Superior temporal gyrus (tissue), 1 donor: ENCODE measurements at regions not wholly inside any gene's neighbourhood (a gene's known extent, or its start where the extent isn't known, plus 50 kb on each side); places are given as distances from the start of the nearest gene placed in this dataset.
"Not testable (repeated sequence)": the region's sequence is repeated elsewhere in the genome, so short reads cannot be mapped to it uniquely, and the experiment has no call there.

Source experiments
- DNase-seq: peaks from one replicate; pipeline ENCODE4 v3.0.0-alpha.2; 2016; ENCODE audit errors: extremely low spot score

- no peak for DNase-seq
These were observed 160.1 kb downstream of the SUDS3 start for GRCh38 chr12:118536306-118536906.

DNA sequence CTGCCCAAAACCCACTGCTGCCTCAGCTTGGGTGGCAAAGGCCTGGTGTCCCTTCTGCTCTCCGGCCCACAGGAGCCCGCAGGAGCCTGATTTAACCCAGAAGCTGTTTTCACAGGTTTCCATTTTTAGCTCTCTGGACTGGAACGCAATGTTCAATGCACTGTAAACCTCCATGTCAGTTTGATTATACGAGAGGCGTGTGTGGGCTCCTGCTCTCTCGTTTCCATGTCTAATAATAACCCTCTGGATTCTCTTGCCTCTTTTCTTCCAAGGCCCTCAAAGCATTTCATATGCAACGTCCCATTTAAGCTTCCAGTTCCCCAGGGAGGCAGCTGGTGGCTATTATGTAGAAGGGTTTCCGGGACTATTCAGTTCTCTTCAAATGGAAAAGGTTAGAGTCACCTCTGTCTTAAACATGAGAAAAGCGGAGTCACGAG, 161.1 kb downstream of the SUDS3 start:
- peak; percentile 75 for DNase-seq

DNA sequence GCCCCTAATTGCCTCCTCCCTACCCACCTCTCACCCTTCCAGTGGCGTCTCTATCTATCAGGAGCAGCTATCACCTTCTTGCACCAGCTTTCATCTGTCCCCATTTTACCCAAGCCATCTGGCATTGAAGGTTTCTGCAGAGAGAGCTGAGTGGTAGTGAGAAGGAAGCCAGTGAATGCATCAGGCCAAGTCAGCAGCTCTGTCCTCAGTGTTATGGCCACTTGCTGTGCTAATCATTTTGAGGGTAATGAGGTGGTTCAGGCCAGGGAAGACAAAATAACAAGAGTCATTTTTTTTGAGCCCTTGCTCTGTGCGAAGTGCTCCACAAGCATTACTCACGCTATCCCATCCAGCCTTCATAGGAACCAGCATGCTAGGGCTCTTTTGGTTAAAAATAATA, 164.7 kb downstream of the SUDS3 start:
- no peak for DNase-seq

DNA sequence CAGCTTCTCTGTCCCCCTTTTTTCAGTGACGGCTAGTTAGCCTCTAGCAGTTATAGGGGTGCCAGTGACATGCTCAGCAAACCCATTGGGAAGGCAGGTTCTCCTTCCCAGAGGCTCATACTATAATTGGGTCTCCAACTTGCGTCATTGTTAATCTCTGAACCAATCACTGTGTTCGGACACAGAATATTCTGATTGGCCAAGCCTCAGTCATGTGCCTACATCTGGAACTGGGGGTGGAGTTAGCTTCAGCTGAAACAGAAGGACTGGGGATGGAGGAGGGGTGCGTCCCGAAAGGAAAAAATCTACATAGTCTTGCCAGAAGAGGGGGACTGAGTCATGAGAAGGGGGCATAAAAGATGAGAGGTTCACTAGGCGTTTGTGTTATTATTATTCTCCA, 165.6 kb downstream of the SUDS3 start:
- DNase-seq, result no peak

DNA sequence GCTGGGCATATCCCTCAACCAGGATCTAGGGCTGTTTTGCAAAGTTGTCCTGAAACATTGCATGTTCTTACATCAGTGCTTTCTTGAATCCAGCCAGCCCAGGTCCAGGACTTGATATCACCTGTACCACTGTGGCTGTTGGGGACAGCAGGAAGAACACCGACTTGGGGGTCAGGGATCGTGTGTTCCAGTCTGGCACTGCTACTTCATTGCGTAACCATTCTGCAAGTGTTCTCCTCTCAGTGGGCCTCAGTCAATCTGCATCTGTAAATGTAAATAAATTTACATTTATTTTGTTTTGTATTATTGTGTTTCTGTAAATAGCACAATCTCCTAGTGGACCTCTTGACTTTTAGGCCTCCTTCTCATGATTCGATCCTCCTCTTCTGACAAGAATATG, 167.3 kb downstream of the SUDS3 start:
- no peak for DNase-seq

GRCh38 chr12:118544569-118544968, 168.2 kb downstream of the SUDS3 start:
- no peak for DNase-seq

DNA sequence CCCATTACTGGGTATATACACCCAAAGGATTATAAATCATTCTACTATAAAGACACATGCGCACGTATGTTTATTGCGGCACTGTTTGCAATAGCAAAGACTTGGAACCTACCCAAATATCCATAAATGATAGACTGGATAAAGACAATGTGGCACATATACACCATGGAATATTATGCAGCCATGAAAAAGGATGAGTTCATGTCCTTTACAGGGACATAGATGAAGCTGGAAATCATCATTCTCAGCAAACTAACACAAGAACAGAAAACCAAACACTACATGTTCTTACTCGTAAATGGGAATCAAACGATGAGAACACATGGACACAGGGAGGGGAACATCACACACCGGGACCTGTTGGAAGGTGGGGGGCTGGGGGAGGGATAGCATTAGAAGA, 171.3 kb downstream of the SUDS3 start:
- not testable (repeated sequence) for DNase-seq

GRCh38 chr12:118548887-118549509, 172.6 kb downstream of the SUDS3 start:
- DNase-seq, result no peak

GRCh38 chr12:118549510-118549980, 173.2 kb downstream of the SUDS3 start:
- DNase-seq, result no peak

DNA sequence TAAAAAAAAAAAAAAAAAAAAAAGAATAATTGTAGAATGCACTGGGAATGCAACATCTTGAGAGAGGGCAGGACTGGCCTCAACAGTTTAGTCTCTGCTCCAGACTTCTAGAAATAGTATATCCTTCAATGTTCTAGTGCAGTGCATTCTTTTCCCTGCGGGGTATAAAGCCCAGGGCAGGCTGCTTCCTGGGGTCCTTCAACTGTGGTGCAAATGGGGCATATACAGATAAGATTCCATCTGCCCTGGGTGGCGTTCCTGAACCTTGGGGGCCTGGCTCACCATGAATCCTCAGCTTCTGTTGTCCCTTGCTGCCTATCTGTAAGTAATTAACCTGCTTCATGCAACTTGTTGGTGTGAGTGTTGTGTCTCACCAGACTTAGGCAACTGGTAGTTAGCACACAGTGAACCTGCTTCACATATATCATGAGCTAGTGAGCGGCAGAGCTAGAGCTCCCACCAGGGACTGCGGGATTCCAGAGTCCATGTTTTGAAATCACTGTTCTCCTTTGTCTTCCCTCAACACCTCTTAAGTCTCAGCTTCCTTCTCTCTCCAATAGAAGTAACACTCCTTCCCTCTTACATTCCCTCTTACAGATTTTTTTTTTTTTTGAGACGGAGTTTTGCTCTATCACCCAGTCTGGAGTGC, 177.6 kb downstream of the SUDS3 start:
- no peak for DNase-seq

- DNase-seq, result no peak
These were observed 182.6 kb downstream of the SUDS3 start for GRCh38 chr12:118558941-118559340.

DNA sequence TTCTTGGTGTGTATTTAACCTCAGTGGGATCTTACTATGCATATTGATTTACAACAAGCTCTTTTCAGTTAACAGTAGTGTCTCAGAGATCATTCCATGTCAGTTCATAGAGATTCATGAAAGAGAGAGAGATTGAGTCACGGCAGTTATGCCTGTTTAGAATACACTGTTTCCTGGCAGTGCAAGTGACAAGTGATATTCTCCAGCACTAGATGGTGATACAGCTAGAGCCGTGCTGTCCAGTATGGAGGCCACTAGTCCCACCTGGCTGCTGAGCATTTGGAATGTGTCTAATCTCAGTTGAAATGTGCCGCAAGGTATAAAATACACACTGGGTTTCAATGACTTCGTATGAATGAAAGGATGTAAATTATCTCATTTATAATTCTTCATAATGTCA, 184.4 kb downstream of the SUDS3 start:
- DNase-seq, result no peak

DNA sequence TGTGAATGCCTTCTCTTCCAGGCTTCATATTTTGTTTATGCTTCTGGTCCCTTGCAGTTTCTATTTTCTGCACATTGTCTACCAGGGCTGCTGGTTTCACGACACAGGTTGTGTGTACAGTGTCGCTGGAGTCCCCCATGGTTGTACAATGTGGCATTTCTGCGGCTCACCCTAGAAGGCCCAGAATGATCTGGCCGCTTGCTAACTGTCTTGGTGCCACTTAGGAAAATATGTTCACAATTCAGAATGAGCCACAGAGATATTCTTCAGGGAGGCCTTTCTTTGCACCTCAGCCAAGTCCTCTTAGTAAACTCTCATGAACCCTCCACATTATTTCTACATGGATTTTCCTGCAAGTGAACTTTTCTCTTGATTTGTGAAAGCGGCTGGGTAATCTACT, 195.4 kb downstream of the SUDS3 start:
- no peak for DNase-seq

DNA sequence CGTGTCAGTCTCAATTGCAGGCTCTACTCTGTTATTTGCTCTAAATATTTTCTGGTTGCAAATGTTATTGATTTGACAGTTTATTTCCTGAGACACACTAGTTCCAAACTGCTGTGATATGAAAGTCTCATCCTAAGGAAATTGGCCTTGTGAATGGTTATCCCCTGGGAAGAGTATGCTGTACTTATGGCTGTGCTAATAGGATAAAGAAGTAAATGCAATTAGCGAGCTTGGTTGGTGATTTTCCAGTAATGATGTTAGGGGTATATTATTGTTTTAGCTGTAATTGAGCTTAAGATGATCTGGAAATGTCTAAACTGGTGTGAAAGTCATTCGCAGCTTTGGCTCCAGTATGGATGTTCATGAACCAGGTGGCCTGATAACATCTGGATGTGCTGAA, 197.9 kb downstream of the SUDS3 start:
- no peak for DNase-seq

DNA sequence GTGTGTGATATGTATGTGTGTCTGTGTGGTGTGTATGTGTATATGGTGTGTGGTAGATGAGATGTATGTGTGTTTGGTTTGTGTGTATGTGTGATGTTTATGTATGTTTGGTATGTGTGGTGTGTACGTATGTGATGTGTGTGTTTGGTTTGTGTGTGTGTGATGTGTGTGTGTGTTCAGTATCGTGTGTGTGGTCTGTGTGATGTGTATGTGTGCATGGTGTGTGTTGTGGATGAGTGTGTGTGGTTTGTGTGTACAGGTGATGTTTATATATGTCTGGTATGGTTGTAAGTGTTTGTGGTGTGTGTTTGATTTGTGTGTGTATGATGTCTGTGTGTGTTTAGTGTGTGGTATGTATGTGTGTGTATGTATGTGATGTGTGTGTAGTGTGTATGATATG, 199.4 kb downstream of the SUDS3 start:
- no peak for DNase-seq

- DNase-seq, result peak; percentile 71
These were observed 205.0 kb downstream of the SUDS3 start for GRCh38 chr12:118581371-118581770.

DNA sequence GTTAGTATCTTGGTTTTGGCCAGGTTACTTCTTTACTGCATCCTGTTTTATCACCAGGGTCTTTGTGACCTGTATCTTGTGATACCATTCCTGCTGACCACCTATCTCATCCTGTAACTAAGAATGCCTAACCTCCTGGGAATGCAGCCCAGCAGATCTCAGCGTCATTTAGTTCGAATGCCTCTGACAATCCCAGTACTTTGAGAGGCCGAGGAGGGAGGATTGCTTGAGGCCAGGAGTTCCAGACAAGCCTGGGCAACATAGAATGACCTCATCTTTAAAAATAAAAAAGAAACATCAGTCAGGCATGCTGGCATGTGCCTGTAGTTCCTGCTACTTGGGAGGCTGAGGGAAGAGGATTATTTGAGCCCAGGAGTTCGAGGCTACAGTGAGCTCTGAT, 206.5 kb downstream of the SUDS3 start:
- no peak for DNase-seq

DNA sequence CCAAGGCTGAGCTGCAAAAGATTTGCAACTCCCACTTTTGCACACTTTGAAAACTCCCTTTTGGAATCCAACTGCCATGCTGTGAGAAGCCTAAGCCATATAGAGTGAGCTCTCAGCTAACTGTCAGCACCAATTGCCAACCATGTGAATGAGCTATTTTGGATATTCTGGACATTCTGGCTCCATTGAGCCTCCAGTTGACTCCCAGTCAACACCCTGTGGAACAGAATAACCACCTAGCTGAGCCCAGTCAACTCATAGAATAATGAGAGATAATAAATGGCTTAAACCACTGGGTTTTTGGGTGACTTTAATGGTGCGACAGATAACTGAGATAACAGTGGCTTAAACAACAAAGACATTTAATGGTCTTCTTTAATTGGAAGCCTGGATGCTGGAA, 210.1 kb downstream of the SUDS3 start:
- no peak for DNase-seq

GRCh38 chr12:118589162-118589561, 212.8 kb downstream of the SUDS3 start:
- no peak for DNase-seq

DNA sequence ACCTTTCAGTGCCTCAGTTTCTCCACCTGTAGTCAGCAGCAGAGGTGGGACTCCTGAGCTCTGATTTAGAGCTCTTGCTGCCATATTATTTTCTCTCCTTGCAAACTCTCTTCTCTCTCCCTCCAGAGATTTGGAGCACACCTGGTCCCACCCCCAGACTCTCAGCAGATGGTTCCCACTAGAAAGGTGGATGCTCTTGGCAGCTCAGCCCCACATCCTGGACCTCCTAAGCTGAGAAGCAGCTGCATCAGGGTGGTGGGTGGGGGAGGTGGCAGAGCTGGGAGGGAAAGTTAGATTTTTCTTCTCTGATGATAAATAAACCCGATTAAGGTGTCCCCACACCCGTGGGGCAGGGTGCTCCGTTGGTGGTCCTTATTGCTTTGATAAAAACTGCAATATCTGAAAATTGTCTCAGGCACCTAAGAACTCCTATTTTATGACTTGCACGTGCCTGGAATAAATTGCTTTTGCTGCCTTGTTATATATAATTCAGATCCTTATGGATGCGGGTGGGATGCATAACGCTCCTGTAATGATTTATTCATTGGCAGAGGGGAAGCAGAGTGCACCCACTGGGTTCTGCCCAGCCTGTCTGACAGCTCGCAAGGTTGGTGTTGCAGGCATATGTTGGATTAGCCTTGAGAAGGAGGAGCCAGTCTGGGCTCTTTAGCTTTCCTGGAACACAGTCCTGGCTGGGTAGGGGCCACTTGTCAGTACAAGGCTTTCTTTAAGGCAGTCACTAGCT, 214.2 kb downstream of the SUDS3 start:
- no peak for DNase-seq

- DNase-seq, result no peak
These were observed 227.4 kb downstream of the SUDS3 start for GRCh38 chr12:118603610-118604361.

DNA sequence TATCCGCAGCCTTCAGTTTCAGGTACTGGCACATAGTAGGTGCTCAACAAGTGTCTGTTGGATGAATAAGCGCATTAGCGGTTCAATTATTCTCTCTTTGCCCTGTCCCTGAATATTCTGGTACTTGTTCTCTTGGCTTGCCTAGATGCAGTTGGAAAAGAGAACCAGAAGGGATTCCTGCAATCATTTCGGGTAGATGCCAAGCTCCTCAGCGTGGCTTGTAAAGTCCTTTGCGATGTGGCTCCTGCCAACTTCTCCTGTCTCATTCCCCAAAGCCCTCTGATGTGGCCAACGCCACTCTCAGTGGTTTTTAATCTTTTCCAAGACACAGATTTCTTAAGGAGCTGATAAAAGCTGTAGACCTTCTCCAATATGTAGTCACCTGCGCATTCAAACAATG, 230.3 kb downstream of the SUDS3 start:
- DNase-seq, result no peak
